Anterior cingulate cortex (tissue), 58 donors: ENCODE measurements at regions not wholly inside any gene's neighbourhood (a gene's known extent, or its start where the extent isn't known, plus 50 kb on each side); places are given as distances from the start of the nearest gene placed in this dataset.

Experiments used
- DNase-seq, 58 donors: peaks; one replicate each; lab custom pipeline; 2025; lab: John Stamatoyannopoulos, UW

GRCh38 chr6:21648475-21649050 lies 55.0 kb downstream of the SOX4 start:
- no peak for DNase-seq

- DNase-seq: no peak
These were observed 59.8 kb downstream of the SOX4 start for GRCh38 chr6:21653323-21653722.

- DNase-seq: no peak
These were observed 60.4 kb downstream of the SOX4 start for GRCh38 chr6:21653905-21654304.

GRCh38 chr6:21654361-21654760 lies 60.8 kb downstream of the SOX4 start:
- DNase-seq: no peak

GRCh38 chr6:21663966-21664313 lies 70.4 kb downstream of the SOX4 start:
- no peak for DNase-seq

- DNase-seq: no peak
These were observed 71.0 kb downstream of the SOX4 start for GRCh38 chr6:21664314-21665109.

- DNase-seq: no peak
These were observed 71.5 kb downstream of the SOX4 start for GRCh38 chr6:21665110-21665391.

- no peak for DNase-seq
These were observed 72.0 kb downstream of the SOX4 start for GRCh38 chr6:21665392-21666200.

- no peak for DNase-seq
These were observed 72.7 kb downstream of the SOX4 start for GRCh38 chr6:21666201-21666691.

GRCh38 chr6:21666853-21667681 lies 73.5 kb downstream of the SOX4 start:
- DNase-seq: no peak

GRCh38 chr6:21668795-21669194 lies 75.2 kb downstream of the SOX4 start:
- no peak for DNase-seq

- DNase-seq: no peak
These were observed 83.2 kb downstream of the SOX4 start for GRCh38 chr6:21676769-21677168.

GRCh38 chr6:21678990-21679389 lies 85.4 kb downstream of the SOX4 start:
- no peak for DNase-seq

GRCh38 chr6:21679761-21680265 lies 86.3 kb downstream of the SOX4 start:
- DNase-seq: no peak

- no peak for DNase-seq
These were observed 87.1 kb downstream of the SOX4 start for GRCh38 chr6:21680611-21681010.

- no peak for DNase-seq
These were observed 96.9 kb downstream of the SOX4 start for GRCh38 chr6:21690489-21690888.

- DNase-seq: no peak
These were observed 98.3 kb downstream of the SOX4 start for GRCh38 chr6:21691685-21692346.

- DNase-seq: no peak
These were observed 99.2 kb downstream of the SOX4 start for GRCh38 chr6:21692721-21693120.

GRCh38 chr6:21694168-21694567 lies 100.6 kb downstream of the SOX4 start:
- no peak for DNase-seq
